GM12873 (cell line): ENCODE measurements at regions not wholly inside any gene's neighbourhood (a gene's known extent, or its start where the extent isn't known, plus 50 kb on each side); places are given as distances from the start of the nearest gene placed in this dataset.

Experiments used
- CTCF ChIP-seq: IDR thresholded peaks from 2 replicates; pipeline ENCODE4 v1.5.1; 2012; ENCODE audit warnings: low read depth, mild to moderate bottlenecking, moderate library complexity, low read length, control low read depth; ENCODE audit not compliant: insufficient read depth; ENCODE audit errors: missing control alignments

- no peak for TF ChIP-seq CTCF
Observed at GRCh38 chr2:120463527-120463926, 117.6 kb downstream of the INHBB start.

- no peak for TF ChIP-seq CTCF
Observed at GRCh38 chr2:120463996-120464395, 118.1 kb downstream of the INHBB start.

DNA sequence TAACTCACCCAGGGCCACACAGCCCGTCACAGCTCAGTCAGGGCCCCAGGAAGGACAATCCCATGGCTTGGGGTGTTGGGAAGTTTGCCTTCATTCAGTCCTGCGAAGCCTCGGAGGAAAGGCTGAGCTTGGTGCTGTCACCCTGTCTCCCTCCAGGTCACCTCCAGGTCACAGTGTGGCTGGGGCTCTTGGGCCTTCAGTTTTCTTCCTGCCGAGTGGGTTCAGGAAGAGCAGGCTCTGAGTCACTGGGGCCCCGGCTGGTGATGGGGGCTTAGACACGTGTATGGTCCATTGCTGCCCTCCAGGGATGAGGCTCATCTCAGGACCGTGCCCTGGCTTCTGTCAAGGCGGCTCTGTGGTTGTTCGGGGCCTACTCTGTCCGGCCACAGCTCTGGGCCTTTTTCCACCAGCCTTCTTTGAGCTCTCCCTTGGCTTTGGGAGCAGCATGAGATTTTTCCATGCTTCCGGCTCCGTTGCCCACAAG lies 118.6 kb downstream of the INHBB start:
- no peak for TF ChIP-seq CTCF

DNA sequence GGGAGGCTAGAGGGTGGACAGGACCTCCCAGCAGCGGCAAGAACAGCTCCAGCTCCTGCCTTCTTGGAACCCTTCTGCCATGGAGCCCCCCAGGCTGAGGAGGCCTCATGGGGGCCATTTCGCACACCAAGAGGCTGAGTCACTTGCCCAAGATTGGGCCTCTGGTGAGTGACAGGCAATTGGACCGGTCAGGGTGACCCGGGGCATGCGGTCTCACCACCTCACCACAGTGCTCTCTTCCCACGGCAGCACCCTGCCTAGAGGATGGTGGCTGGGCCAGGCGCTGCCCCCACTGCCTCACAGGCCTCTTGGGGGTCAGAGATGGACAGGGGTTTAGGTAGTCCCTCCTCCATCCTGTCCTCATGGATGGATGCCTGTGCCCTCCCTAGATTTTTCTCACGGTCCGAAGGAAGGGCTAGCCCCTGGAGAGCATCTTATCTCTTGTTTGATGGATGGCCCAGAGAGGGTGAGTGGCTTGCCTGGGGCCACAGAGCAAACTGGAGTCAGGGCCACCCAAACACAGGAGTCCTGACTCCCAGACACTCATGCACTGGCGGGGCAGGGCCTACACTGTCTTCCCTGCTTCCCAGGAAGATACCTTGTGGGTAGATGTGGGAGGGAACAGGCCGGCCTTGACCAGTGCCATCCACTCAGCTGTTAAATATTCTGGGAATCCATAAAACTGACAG lies 119.2 kb downstream of the INHBB start:
- TF ChIP-seq CTCF, result no peak

DNA sequence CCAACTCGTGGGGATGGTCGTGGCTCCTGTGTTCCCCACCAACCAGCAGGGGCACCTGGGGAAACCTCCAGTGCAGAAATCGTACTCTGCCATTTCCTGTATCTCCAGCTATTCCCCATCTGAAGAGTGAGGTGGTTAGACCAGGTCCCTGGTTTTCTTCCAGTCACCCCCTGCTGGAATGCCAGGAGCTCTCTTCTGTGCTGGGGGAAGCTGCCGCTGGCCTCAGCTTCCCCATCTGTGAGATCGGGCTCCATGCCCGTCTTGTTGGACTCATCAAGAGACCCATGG lies 119.7 kb downstream of the INHBB start:
- TF ChIP-seq CTCF, result no peak

DNA sequence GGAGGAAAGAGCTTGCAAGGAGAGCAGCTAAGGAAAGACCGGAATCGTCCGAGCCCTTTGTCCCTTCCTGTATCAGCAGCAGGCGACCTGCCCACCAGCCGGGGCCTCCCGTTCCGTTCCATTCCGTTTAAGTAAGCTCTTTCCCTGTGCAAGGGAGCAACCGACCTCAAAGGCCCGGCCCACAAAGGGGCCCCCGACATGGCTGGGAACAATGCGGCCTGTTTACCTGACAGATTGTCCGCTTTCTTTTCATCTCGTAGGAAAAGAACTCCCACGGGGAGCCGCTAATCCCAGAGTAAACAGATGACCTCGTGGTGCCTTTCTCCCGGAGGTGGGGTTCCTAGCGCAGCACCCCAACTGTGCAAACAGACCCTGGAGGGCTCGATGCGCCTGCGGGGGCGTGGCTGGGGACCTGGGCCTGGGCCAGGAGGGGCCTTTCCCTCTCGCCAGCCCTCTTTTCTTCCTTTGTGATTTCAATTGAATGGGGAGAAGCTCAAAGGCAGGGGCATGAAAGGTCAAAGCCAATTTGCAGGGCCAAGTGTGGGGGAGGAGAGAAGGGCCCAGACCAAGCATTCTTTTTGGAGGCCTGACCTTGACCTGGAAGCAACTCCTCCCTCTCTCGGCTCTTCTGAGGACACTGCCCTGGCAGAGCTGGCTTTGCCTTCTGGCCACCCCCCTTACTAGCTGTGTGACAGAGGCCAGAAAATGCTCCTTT lies 120.2 kb downstream of the INHBB start:
- no peak for TF ChIP-seq CTCF

DNA sequence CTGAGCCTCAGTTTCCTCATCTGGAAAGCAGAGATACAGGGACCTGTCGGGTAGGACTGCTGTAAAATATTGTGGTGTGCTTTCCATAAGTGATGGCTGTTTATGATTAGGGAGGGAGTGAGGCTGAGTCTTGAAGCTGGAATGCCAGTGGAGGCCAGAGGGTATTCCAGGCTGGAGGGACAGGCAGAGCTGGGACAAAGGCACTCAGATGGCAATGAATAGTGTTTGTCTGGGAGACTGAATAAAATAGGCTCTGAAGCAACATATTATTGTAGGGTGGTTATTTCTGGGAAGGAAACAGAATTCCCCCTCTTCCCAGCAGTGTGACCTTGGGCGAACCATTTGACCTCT lies 120.7 kb downstream of the INHBB start:
- no peak for TF ChIP-seq CTCF
